Endothelial cell (in vitro differentiated cells): ENCODE measurements at regions not wholly inside any gene's neighbourhood (a gene's known extent, or its start where the extent isn't known, plus 50 kb on each side); places are given as distances from the start of the nearest gene placed in this dataset.

Source experiments
- DNase-seq: peaks from one replicate; pipeline ENCODE4 v3.0.0; 2021; ENCODE audit warnings: low spot score
- H3K27ac Mint-ChIP-seq: one replicate; pipeline ENCODE4 v1.8.0; 2021; ENCODE audit warnings: mixed read lengths, inconsistent platforms; ENCODE audit not compliant: unreplicated experiment
- H3K27me3 Mint-ChIP-seq: one replicate; pipeline ENCODE4 v1.8.0; 2021; ENCODE audit warnings: mild to moderate bottlenecking, moderate library complexity, mixed read lengths, inconsistent platforms; ENCODE audit not compliant: unreplicated experiment
- H3K36me3 Mint-ChIP-seq: one replicate; pipeline ENCODE4 v1.8.0; 2021; ENCODE audit warnings: mild to moderate bottlenecking, low read depth, mixed read lengths, inconsistent platforms; ENCODE audit not compliant: unreplicated experiment
- H3K4me1 Mint-ChIP-seq: one replicate; pipeline ENCODE4 v1.8.0; 2021; ENCODE audit warnings: mild to moderate bottlenecking, mixed read lengths, inconsistent platforms; ENCODE audit not compliant: unreplicated experiment
- H3K4me3 Mint-ChIP-seq: one replicate; pipeline ENCODE4 v1.8.0; 2021; ENCODE audit warnings: mild to moderate bottlenecking, mixed read lengths, inconsistent platforms; ENCODE audit not compliant: unreplicated experiment
- H3K9me3 Mint-ChIP-seq: one replicate; pipeline ENCODE4 v1.8.0; 2021; ENCODE audit warnings: mixed read lengths, inconsistent platforms; ENCODE audit not compliant: unreplicated experiment
- CTCF ChIP-seq: fragments of 200-600 bp; sonication (generic); IDR thresholded peaks from one replicate; pipeline ENCODE4 v1.5.0; 2021; ENCODE audit warnings: antibody characterized with exemption; ENCODE audit not compliant: unreplicated experiment

DNA sequence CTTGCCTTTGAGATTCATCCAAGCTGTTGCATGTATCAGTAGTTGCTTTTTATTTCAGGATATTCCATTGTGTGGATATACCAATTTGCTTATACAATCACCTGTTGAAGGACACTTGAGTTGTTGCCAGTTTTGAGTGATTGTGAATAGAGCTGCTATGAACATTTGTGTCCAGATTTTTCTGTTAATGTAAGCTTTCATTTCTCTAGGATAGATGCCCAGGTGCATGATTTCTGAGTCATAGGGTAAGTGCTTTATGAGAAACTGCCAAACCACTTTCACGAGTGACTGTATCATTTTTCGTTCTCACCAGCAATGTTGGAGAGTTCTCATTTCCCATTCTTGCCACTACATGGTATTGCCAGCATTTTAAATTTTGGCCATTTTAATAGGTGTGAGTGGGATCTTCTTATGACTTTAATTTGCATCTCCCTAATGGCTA lies 434.6 kb upstream of the RGS6 start:
- Mint-ChIP-seq H3K4me1 (peaks cover 4% of the 10 kb centered on the region), H3K9me3 (no peaks in the 10 kb centered on the region), H3K4me3 (no peak overlapping the region), H3K27me3 (no peaks in the 10 kb centered on the region), H3K36me3 (peaks cover 4% of the 10 kb centered on the region), H3K27ac (no peak overlapping the region)
- DNase-seq, result no peak
- no peak for TF ChIP-seq CTCF

GRCh38 chr14:71498212-71498611 lies 434.0 kb upstream of the RGS6 start:
- Mint-ChIP-seq H3K9me3 (no peaks in the 10 kb centered on the region), H3K27ac (no peak overlapping the region), H3K27me3 (no peaks in the 10 kb centered on the region), H3K36me3 (peaks cover 4% of the 10 kb centered on the region), H3K4me1 (peaks cover 4% of the 10 kb centered on the region), H3K4me3 (no peak overlapping the region)
- DNase-seq, result no peak
- no peak for TF ChIP-seq CTCF

DNA sequence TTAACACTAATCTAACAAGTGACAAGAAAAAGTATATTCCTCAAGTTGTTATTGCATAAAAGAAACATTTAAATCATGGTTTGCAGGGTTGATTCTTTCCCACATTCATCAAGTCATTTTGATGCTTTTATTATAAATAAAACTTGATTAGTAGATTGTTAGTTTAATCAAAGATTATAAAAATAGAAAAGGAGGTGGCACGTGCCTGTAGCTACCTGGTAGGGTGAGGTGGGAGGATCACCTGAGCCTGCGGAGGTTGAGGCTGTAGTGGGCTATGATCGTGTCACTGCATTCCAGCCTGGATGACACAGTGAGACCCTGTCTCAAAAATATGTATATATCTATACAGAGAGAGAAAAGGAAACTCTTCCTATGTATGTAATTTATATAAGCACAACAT lies 433.2 kb upstream of the RGS6 start:
- TF ChIP-seq CTCF, result no peak
- peaks cover under 1% of the 10 kb centered on the region for H3K4me1 Mint-ChIP-seq

DNA sequence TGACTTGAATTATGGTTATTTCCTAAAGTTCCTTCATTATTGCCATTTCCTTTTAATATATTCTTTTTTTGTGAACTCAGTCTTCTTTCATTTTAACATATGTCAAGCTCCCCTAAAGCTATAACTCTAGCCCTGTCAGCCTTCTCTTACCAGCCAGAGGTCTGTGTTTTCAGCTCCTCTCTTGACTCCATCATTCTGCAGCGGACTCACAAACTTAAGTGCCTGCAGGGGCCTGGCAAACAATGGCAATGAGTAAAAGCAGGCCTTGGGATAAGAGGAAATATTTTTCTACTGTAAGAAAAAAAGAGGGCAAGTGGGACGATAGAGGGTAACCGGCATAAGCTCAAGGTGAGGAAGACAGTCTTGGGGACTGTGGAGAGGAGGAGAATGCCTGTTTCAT lies 424.5 kb upstream of the RGS6 start:
- DNase-seq, result no peak
- H3K4me1 Mint-ChIP-seq, result peaks cover 12% of the 10 kb centered on the region
- H3K4me3 Mint-ChIP-seq, result no peak overlapping the region
- no peak overlapping the region for H3K27ac Mint-ChIP-seq
- H3K36me3 Mint-ChIP-seq, result peaks cover 4% of the 10 kb centered on the region
- no peaks in the 10 kb centered on the region for H3K27me3 Mint-ChIP-seq
- no peaks in the 10 kb centered on the region for H3K9me3 Mint-ChIP-seq
- no peak for TF ChIP-seq CTCF

More for the DNA sequence above, 433.2 kb upstream of the RGS6 start:
- Mint-ChIP-seq H3K27ac (no peak overlapping the region), H3K9me3 (no peaks in the 10 kb centered on the region), H3K27me3 (no peaks in the 10 kb centered on the region), H3K4me3 (no peak overlapping the region), H3K36me3 (peaks cover 4% of the 10 kb centered on the region)
- DNase-seq, result no peak

GRCh38 chr14:71508901-71509300 lies 423.3 kb upstream of the RGS6 start:
- no peak overlapping the region for H3K27ac Mint-ChIP-seq

More at GRCh38 chr14:71508901-71509300, 423.3 kb upstream of the RGS6 start:
- Mint-ChIP-seq H3K9me3 (no peaks in the 10 kb centered on the region), H3K4me3 (no peak overlapping the region), H3K36me3 (peaks cover 7% of the 10 kb centered on the region), H3K4me1 (peaks cover 12% of the 10 kb centered on the region), H3K27me3 (peaks cover under 1% of the 10 kb centered on the region)
- no peak for DNase-seq
- TF ChIP-seq CTCF, result no peak
